ENCODE measurements at regions not wholly inside any gene's neighbourhood (a gene's known extent, or its start where the extent isn't known, plus 50 kb on each side); places are given as distances from the start of the nearest gene placed in this dataset.

DNA sequence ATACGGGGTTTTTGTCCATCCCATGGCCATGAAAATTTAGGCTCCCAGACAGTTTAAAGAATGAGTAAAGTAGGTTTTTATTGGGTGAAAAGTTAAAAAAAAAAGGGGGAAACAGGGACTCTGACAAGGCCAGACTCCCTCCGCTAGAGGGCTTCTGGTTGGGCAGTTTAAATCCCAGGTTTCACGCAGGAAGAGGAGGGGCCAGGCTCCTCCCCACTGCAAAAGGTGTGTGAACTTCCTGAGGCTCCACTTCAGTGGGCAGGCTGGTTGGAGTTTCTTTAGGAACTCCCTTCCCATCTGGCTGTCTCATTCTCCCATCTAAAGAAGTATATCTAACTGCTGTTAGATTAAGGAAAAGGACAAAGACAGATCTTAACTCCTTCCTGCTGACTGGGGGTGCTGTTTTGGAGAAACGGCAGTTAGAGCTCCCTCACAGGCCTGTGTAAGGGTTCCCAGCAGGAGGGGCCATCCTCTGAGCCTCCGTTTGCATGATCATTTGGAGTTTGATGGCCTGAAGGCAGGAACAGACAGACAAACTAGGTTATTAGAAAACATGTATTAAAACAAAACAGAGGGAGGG lies 1160.7 kb downstream of the CNTNAP5 start:
- TF ChIP-seq POLR2A (IDR thresholded peaks at IDR 0.05; ENCODE audit: low read depth, low read length) (no peak), POLR2AphosphoS5 (IDR thresholded peaks at IDR 0.05; ENCODE audit: low read depth, low read length) (no peak)
